ENCODE measurements at regions not wholly inside any gene's neighbourhood (a gene's known extent, or its start where the extent isn't known, plus 50 kb on each side); places are given as distances from the start of the nearest gene placed in this dataset.

- Histone ChIP-seq H3K36me3 (ENCODE audit: insufficient read depth, low read length) (no peaks in the 10 kb centered on the region), H3K4me1 (ENCODE audit: insufficient read depth, low read length) (no peaks in the 10 kb centered on the region), H3K27ac (ENCODE audit: low read depth, low read length) (no peak overlapping the region), H3K27me3 (ENCODE audit: insufficient read depth, low read length, poor library complexity, severe bottlenecking) (no peaks in the 10 kb centered on the region), H3K4me3 (ENCODE audit: low read length) (no peak overlapping the region), H3K9me3 (ENCODE audit: low read length) (no peaks in the 10 kb centered on the region)
- H3K27me3 Mint-ChIP-seq, result no peaks in the 10 kb centered on the region
- H3K4me3 Mint-ChIP-seq, result no peak overlapping the region
- DNase-seq, result no peak
- no peaks in the 10 kb centered on the region for H3K36me3 Mint-ChIP-seq
- POLR2A ChIA-PET, result no interaction called here
- H3K9me3 Mint-ChIP-seq, result peaks cover 0 to 4% (median 1%) of the 10 kb centered on the region in 5 donors
- peak overlapping the region in 1 of 8 donors; percentile 39 for H3K27ac Mint-ChIP-seq
- CTCF ChIA-PET, result no interaction called here
- no peaks in the 10 kb centered on the region for H3K4me1 Mint-ChIP-seq
Measured at GRCh38 chr4:11720292-11720691, 291.6 kb upstream of the HS3ST1 start.

DNA sequence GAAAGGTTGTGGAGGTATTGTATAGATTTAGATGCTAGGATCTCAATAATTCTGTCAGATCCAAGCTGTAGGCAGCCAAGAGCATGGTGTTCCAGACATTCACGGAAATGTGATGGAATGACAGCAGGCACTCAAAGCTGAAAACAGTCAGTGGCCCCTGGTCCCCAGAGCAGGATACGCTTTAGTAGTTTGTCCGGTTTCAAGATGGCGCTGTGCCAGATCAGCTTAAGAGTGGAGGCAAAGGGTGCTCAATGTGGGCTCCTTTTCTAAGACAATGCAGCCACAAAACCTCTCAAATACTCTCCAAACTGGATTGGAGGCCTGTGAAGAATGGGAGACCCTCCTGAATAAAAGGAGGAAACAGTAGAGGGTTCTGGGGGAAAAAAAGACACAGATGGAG is 291.2 kb upstream of the HS3ST1 start:
- ChIA-PET POLR2A (no interaction called here), CTCF (no interaction called here)
- Mint-ChIP-seq H3K27me3 (no peaks in the 10 kb centered on the region), H3K4me3 (no peak overlapping the region), H3K36me3 (no peaks in the 10 kb centered on the region), H3K9me3 (peaks cover 0 to 4% (median 1%) of the 10 kb centered on the region in 5 donors), H3K27ac (peak overlapping the region in 1 of 8 donors; percentile 39), H3K4me1 (no peaks in the 10 kb centered on the region)
- no peaks in the 10 kb centered on the region for H3K4me1 ChIP-seq (ENCODE audit: insufficient read depth, low read length)
- H3K27ac ChIP-seq (ENCODE audit: low read depth, low read length), result no peak overlapping the region
- DNase-seq, result no peak
- no peak overlapping the region for H3K4me3 ChIP-seq (ENCODE audit: low read length)
- no peaks in the 10 kb centered on the region for H3K27me3 ChIP-seq (ENCODE audit: insufficient read depth, low read length, poor library complexity, severe bottlenecking)
- no peaks in the 10 kb centered on the region for H3K36me3 ChIP-seq (ENCODE audit: insufficient read depth, low read length)
- H3K9me3 ChIP-seq (ENCODE audit: low read length), result no peaks in the 10 kb centered on the region

DNA sequence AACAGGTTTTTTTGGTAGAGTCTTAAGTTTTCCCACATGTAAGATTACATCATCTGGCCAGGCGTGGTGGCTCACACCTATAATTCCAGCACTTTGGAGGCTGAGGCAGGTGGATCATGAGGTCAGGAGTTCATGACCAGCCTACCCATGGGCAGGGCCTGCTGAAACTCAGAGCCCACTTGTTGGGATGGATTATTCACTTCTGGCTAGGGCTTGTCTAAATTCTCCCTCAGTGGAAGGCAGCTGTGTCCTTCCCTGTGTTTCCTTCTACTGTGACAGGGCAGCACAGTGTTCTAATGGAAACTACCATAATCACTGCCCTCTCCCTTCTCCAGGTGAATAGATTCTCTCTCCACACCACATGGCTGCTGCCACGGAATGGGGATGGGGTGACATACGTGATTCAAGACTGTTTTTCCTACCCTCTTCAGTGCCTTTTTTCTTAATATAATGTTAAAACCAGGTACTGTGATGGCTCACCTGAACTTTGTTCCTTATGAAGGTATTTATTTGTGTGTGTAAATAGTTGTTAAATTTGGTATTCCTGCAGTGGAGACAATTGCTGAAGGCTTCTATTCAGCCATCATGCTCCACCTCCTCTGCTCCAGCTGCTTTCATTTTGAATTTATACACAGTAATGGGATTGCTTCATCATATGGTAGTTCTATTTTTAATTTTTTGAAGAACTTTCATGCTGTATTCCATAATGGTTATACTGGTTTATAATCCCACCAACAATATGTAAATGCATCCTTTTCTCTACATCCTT is 287.2 kb upstream of the HS3ST1 start:
- H3K27ac Mint-ChIP-seq, result no peak overlapping the region
- ChIA-PET POLR2A (no interaction called here), CTCF (no interaction called here)
- Histone ChIP-seq H3K27me3 (ENCODE audit: insufficient read depth, low read length, poor library complexity, severe bottlenecking) (no peaks in the 10 kb centered on the region), H3K36me3 (ENCODE audit: insufficient read depth, low read length) (no peaks in the 10 kb centered on the region), H3K9me3 (ENCODE audit: low read length) (no peaks in the 10 kb centered on the region), H3K4me1 (ENCODE audit: insufficient read depth, low read length) (no peaks in the 10 kb centered on the region), H3K27ac (ENCODE audit: low read depth, low read length) (no peak overlapping the region), H3K4me3 (ENCODE audit: low read length) (no peak overlapping the region)
- H3K4me3 Mint-ChIP-seq, result no peak overlapping the region
- peaks cover 0 to 4% (median 0%) of the 10 kb centered on the region in 5 donors for H3K9me3 Mint-ChIP-seq
- no peaks in the 10 kb centered on the region for H3K4me1 Mint-ChIP-seq
- no peaks in the 10 kb centered on the region for H3K27me3 Mint-ChIP-seq
- no peak for DNase-seq
- H3K36me3 Mint-ChIP-seq, result no peaks in the 10 kb centered on the region

DNA sequence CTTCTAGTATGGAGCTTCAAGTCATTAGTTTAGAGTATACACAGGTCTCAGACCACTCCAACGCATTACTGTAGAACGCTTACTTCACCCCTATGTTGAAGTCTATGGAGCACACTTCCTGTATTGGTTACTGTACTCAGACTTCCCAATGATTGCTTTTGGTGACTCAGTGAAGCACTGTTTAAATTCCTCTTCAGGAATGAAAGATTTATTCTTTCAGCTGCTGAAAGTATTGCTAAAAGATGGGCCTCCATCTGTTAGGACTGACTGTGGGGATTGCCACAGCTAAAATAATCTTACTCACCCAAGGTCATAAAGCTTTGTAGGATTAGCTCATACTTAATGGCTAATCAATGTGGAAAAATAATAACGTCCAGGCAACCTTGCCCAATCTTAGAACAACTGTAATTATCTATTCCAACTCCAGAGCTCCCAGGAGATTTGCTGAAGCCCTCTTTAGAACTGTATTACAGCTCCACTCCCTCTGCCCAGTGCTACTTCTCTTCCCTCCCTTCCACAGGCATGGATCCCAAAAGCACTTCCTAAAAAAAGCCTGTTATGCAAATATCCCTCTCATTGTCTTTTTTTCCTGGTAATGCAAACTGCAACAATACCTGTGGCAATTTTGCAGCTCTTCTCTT is 281.9 kb upstream of the HS3ST1 start:
- H3K36me3 Mint-ChIP-seq, result peaks cover 0 to 4% (median 0%) of the 10 kb centered on the region in 3 donors
- H3K4me1 Mint-ChIP-seq, result no peaks in the 10 kb centered on the region
- Histone ChIP-seq H3K27me3 (ENCODE audit: insufficient read depth, low read length, poor library complexity, severe bottlenecking) (no peaks in the 10 kb centered on the region), H3K4me1 (ENCODE audit: insufficient read depth, low read length) (no peaks in the 10 kb centered on the region), H3K27ac (ENCODE audit: low read depth, low read length) (no peak overlapping the region), H3K9me3 (ENCODE audit: low read length) (no peaks in the 10 kb centered on the region), H3K36me3 (ENCODE audit: insufficient read depth, low read length) (no peaks in the 10 kb centered on the region), H3K4me3 (ENCODE audit: low read length) (no peak overlapping the region)
- H3K27me3 Mint-ChIP-seq, result no peaks in the 10 kb centered on the region
- ChIA-PET POLR2A (no interaction called here), CTCF (no interaction called here)
- DNase-seq, result no peak
- H3K9me3 Mint-ChIP-seq, result peaks cover 0 to 11% (median 2%) of the 10 kb centered on the region in 5 donors
- H3K27ac Mint-ChIP-seq, result no peak overlapping the region
- H3K4me3 Mint-ChIP-seq, result no peak overlapping the region

GRCh38 chr4:11704186-11704830 is 275.6 kb upstream of the HS3ST1 start:
- Histone ChIP-seq H3K9me3 (ENCODE audit: low read length) (no peaks in the 10 kb centered on the region), H3K4me1 (ENCODE audit: insufficient read depth, low read length) (no peaks in the 10 kb centered on the region), H3K27me3 (ENCODE audit: insufficient read depth, low read length, poor library complexity, severe bottlenecking) (no peaks in the 10 kb centered on the region), H3K27ac (ENCODE audit: low read depth, low read length) (no peak overlapping the region), H3K36me3 (ENCODE audit: insufficient read depth, low read length) (no peaks in the 10 kb centered on the region), H3K4me3 (ENCODE audit: low read length) (no peak overlapping the region)
- H3K4me3 Mint-ChIP-seq, result no peak overlapping the region
- H3K9me3 Mint-ChIP-seq, result peaks cover 0 to 8% (median 2%) of the 10 kb centered on the region in 5 donors
- ChIA-PET POLR2A (no interaction called here), CTCF (no interaction called here)
- H3K36me3 Mint-ChIP-seq, result peaks cover 0 to 4% (median 0%) of the 10 kb centered on the region in 3 donors
- no peak for DNase-seq
- H3K4me1 Mint-ChIP-seq, result no peaks in the 10 kb centered on the region
- H3K27me3 Mint-ChIP-seq, result no peaks in the 10 kb centered on the region
- H3K27ac Mint-ChIP-seq, result no peak overlapping the region

DNA sequence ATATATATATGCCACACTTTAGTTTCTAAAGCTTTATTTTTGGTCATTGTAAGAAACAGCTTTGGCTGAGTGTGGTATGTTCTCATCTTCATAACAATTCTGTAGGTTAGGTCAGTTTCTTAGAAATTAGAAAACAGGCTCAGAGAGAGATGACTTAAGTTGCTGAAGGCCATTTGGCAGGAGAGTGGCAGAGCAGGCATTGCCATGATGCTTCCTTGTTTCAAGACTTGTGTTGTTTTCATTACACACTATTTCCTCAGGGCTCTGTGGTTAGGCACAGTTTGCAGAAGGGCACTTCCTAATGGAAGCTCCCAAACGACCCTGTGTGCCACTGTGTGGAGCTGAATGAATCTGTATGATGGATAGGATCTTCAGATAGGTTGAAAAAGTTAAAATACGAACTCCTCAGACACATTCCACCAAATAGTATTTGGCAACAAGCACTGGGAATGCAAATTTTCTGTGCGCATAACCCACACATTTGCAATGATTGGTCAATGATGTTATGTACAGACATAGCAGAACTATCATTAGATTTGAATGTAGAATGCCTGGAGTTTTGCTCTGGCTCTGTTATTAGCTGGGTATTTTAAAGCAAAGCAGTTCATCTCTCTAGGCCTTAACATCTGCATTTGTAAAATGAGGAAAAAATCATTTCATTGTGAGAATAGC is 274.3 kb upstream of the HS3ST1 start:
- POLR2A ChIA-PET, result no interaction called here
- CTCF ChIA-PET, result no interaction called here
- no peak for DNase-seq
- Histone ChIP-seq H3K9me3 (ENCODE audit: low read length) (no peaks in the 10 kb centered on the region), H3K36me3 (ENCODE audit: insufficient read depth, low read length) (no peaks in the 10 kb centered on the region), H3K27me3 (ENCODE audit: insufficient read depth, low read length, poor library complexity, severe bottlenecking) (no peaks in the 10 kb centered on the region), H3K27ac (ENCODE audit: low read depth, low read length) (no peak overlapping the region), H3K4me1 (ENCODE audit: insufficient read depth, low read length) (no peaks in the 10 kb centered on the region), H3K4me3 (ENCODE audit: low read length) (no peak overlapping the region)
- Mint-ChIP-seq H3K27me3 (no peaks in the 10 kb centered on the region), H3K36me3 (no peaks in the 10 kb centered on the region), H3K27ac (no peak overlapping the region), H3K9me3 (peaks cover 0 to 3% (median 2%) of the 10 kb centered on the region in 5 donors), H3K4me3 (no peak overlapping the region), H3K4me1 (no peaks in the 10 kb centered on the region)

DNA sequence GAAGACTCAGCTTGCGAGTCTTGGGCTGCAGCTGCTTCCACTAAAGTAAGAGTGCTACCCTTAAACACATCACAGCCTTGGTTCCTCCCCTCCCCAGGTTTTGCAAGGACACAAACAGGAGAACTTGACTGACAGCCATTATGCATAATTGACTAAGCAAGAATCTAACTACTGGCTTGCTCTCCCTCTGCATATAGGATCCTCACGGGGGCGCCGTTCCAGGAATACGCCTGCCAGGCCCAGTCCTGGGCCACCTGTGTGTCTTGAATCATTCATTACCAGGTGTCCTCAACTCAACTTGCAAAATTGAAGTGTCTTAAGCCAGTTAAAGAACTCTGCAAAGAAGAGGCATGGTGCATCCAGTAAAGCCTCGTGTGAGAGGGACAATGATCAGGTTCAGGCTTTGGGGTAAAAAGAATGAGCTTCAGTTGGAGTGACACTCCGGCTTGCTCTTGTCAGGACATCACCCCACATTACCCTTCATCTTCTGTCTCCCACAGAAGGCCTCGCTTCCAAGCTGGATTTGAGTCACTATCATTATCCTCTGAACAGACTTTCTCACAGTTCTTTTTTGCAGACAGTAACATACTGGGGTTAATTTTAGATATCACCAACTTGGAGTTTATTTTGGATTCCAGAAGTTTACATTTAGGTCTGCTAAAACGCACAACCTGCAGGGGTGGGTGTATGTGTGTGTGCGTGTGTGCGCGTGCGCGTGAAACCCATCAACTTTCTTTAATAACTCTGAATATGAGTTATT is 273.5 kb upstream of the HS3ST1 start:
- POLR2A ChIA-PET, result no interaction called here
- Mint-ChIP-seq H3K36me3 (no peaks in the 10 kb centered on the region), H3K27me3 (no peaks in the 10 kb centered on the region), H3K27ac (no peak overlapping the region), H3K4me3 (no peak overlapping the region), H3K9me3 (no peaks in the 10 kb centered on the region), H3K4me1 (no peaks in the 10 kb centered on the region)
- Histone ChIP-seq H3K4me1 (ENCODE audit: insufficient read depth, low read length) (no peaks in the 10 kb centered on the region), H3K4me3 (ENCODE audit: low read length) (no peak overlapping the region), H3K9me3 (ENCODE audit: low read length) (no peaks in the 10 kb centered on the region), H3K27ac (ENCODE audit: low read depth, low read length) (no peak overlapping the region), H3K36me3 (ENCODE audit: insufficient read depth, low read length) (no peaks in the 10 kb centered on the region), H3K27me3 (ENCODE audit: insufficient read depth, low read length, poor library complexity, severe bottlenecking) (no peaks in the 10 kb centered on the region)
- CTCF ChIA-PET, result no interaction called here
- DNase-seq, result no peak
